HG03139 (cell line): ENCODE measurements at regions not wholly inside any gene's neighbourhood (a gene's known extent, or its start where the extent isn't known, plus 50 kb on each side); places are given as distances from the start of the nearest gene placed in this dataset.

ENCODE experiments used
- ATAC-seq: cut with Tn5 transposase; IDR thresholded peaks from one replicate; pipeline ENCODE4 v1.9.1; 2021; ENCODE audit not compliant: unreplicated experiment

- ATAC-seq: no peak
Observed at GRCh38 chr1:168782559-168783116, 53.6 kb upstream of the DPT start.

GRCh38 chr1:168783458-168784210 lies 54.6 kb upstream of the DPT start:
- no peak for ATAC-seq

DNA sequence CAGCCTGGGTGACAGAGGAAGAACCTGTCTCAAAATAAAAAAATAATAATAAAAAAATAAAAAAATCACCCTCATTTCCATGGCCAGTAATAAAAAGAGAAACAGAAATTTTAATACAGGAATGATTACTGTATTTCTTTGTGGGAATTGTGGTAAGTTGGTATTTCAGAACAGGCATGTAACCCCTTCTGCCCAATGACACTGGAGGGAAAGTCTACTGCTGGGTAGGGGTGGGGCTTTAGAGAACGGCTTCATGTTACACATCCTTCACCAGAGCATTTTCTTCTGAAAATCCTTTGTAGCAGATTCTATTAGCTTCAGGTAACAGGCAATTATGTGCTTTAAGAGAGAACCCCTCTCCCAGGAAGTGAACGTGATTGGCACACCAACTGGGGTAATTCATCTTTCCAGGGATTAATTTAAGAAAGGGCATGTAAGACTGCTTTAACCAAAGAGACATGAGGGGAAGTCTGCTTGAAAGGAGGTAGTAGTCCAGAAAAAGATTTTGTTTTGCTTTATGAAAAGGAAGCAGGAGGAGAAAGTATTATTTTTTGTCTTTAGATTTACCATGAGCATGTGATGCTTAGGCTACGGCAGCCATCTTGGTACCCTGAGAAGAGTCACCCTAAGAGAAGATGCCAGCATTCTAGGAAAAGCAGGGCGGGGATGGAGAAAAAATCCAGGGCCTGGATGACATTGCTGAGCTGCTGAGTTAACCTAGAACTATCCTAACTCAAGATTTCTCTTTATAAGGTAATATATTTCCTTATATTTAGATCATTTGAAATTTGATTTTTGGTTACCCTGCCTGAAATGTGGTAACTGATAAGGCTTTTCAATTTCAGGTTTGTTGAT lies 57.7 kb upstream of the DPT start:
- no peak for ATAC-seq

- no peak for ATAC-seq
Observed at GRCh38 chr1:168788258-168788657, 59.3 kb upstream of the DPT start.

DNA sequence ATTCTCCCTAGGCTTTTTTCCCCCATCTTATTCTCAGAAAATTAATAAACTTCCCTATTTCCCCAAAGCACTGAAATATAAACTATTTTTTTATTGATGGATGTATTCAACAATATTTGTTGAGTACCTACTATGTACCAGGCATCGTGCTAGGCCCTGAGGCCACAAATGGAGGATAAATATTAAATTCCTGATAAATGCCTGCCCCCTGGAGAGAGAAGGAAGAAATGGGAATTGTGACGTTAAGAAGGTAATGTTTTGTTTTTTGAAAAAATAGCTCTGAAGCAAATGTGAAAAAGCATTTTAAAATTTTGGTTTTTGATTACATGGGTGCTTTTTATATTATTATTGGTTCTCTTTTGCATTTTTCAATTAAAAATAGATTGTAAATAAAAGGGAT lies 60.5 kb upstream of the DPT start:
- no peak for ATAC-seq

DNA sequence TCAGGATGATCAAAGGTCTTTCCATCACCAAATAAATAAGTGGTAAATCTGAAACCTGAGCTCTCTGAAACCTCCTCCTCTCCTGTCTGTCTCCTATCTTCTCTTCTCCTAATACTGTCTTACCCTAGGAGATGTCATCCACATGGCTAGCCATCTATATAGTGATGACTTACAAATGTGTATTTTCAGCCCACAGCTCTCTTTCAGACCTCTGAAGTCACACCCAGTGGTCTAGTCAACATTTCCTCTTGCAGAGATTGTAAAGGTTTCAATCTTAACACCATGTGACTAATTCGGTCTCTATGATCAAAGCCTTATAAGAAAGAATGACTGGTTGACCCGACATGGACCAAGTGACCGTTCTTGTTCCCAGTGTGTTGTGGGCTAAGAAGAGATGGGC lies 63.1 kb upstream of the DPT start:
- no peak for ATAC-seq

GRCh38 chr1:168792592-168793125 lies 63.7 kb upstream of the DPT start:
- no peak for ATAC-seq

- ATAC-seq: no peak
Observed at GRCh38 chr1:168794057-168794456, 65.1 kb upstream of the DPT start.

DNA sequence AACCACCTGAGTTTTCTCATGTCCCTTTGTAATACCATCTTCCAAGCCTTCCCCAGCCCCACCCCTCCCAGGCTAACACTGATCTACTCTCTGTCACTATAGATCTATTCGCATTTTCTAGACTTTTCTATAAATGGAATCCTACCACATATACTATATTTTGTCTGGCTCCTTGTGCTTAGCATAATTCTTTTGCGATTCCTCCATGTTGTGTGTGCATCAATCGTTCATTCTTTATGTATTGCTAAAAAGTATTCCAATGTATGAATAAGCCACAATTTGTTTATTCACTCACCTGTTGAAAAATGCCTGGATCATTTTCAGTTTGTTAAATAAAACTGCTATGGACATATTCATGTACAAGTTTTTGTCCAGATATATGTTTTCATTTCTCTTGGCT lies 66.7 kb upstream of the DPT start:
- no peak for ATAC-seq

GRCh38 chr1:168799927-168800605 lies 71.1 kb upstream of the DPT start:
- ATAC-seq: no peak

DNA sequence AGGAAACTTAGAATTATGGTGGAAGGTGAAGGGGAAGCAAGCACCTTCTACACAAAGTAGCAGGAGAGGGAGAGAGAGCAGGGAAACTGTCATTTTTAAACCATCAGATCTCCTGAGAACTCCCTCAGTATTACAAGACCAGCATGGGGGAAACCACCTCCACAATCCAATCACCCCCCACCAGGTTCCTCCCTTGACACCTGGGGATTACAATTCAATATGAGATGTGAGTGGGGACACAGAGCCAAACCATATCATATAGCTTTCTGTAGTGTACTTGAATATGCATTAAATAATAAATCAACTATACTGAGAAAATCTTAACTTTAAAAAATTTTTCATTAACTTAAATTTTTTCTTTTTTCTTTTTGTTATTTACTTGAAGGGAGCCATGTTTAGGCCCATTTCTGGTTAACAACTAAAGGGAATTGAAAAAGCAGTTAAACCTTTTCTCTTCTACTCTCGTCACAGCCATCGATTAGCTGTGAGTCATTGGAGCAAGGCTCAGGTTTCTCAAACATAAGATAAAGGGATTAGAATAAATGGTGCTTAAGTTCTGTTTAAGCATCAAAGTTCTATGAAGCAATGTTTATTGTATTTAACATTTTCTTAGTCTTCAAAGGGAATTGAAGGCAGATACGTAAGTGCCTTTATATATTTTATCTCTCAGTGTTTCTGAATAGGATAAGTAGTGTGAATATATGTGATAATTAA lies 72.2 kb upstream of the DPT start:
- ATAC-seq: no peak

DNA sequence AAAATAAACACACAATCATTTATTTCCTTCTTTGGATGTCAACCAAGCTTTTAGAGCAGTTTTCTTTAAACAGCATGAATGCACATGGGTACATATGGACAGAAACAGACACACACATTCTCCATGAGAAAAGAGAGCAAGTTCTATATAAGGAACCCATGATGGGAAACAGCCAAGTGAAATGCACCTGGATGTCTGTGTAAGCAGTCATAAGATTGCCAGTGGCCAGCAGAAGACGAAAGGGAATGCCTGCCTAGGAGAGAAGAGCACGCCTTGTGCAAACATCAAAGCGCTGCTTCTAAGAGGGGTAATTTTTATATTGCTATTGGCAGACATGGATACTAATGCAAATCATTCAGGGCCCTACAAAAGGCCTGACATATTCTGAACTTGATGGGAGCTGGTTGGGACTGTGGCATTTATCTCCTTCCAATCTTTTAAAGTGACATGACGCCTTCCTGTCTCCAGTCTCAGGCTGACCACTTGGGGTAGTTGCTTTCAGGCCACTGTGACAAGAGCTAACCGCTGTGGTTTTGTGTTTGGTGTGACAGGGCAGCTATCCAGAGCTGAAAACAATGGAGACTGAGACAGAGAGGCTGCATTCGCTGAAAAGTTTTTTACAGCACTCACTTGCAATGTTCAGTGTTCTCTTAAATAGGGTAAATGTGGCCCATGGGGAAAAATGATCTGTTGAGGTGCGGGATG lies 75.0 kb upstream of the DPT start:
- no peak for ATAC-seq

DNA sequence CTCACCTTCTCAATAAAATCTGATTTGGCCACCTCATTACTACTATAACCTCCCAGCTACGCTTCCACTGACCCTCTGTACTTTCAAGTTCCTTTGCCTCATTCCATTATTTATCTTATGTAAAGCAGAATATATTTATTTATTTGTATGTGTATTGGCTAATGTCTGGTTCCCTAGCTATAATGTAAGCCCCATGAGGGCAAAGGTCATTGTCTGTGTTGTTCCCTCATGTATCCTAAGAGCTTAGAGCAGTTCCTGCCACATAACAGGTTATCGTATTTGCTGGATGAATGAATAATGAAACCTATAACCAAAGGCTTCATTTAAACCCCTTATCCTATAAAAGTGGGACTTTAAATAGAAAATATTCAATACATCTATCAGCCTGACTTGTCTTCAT lies 77.9 kb upstream of the DPT start:
- ATAC-seq: no peak

- no peak for ATAC-seq
Observed at GRCh38 chr1:168811176-168811575, 82.2 kb upstream of the DPT start.

- no peak for ATAC-seq
Observed at GRCh38 chr1:168819668-168820067, 90.7 kb upstream of the DPT start.

GRCh38 chr1:168821434-168821833 lies 92.4 kb upstream of the DPT start:
- ATAC-seq: no peak

GRCh38 chr1:168822911-168823310 lies 93.9 kb upstream of the DPT start:
- no peak for ATAC-seq

GRCh38 chr1:168823988-168824387 lies 95.0 kb upstream of the DPT start:
- no peak for ATAC-seq

DNA sequence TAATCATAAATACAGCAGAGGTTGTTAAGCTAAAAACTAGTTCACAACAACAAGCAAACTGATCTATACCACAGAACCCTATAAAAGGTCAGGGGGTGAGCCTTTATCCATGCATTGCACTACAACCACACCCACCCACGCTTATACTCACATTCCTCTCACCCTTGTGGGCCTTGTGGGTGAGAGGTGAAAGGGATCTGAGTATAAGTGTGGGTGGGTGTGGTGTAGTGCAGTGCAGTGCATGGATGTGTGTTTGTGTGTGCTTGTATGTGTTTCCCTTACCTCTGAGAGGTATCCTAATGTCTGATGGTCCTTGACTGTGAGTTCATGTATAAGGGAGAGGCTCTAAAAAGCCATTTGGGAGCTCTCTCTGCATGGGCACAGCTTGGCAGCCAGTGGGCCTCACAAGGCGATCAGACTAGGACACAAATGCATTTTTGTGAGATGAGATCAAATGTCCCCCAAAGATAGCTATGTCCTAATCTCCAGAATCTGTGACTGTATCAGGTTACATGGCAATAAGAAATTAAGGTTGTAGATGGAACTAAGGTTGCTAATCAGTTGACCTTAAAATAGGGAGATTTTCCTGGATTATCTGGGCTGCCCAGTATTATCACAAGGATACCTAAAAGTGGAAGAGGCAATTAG lies 95.5 kb upstream of the DPT start:
- ATAC-seq: no peak

GRCh38 chr1:168825129-168825528 lies 96.1 kb upstream of the DPT start:
- no peak for ATAC-seq
